GM18868 (cell line): ENCODE measurements at regions not wholly inside any gene's neighbourhood (a gene's known extent, or its start where the extent isn't known, plus 50 kb on each side); places are given as distances from the start of the nearest gene placed in this dataset.
"Not testable (repeated sequence)": the region's sequence is repeated elsewhere in the genome, so short reads cannot be mapped to it uniquely, and the experiment has no call there.

Experiments used
- ATAC-seq: cut with Tn5 transposase; IDR thresholded peaks from one replicate; pipeline ENCODE4 v1.9.1; 2021; ENCODE audit warnings: mild to moderate bottlenecking, moderate library complexity; ENCODE audit not compliant: unreplicated experiment

- ATAC-seq: no peak
These were observed 233.5 kb upstream of the PCSK5 start for GRCh38 chr9:75657015-75657414.

DNA sequence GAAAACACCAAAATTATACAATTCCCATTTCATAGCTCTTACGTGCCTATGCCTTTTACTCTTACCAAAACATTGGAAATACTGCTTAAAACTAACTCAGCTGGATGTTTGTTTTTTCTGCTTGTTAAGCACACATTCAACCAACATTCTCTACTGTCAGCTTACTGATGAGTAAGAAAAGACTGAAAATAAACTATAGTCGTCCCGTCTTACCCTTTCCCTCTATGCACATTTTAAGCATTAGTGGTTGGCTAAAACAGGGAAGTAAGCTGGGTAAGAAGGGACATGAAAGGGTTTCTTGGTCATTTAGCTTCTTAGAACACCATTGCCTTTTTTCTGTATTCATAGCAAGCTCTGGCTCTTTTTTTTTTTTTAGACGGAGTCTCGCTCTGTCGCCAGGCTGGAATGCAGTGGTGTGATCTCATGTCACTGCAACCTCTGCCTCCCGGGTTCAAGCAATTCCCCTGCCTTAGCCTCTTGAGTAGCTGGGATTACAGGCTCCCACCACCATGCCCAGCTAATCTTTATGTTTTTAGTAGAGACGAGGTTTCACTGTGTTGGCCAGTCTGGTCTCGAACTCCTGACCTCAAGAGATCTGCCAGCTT, 232.1 kb upstream of the PCSK5 start:
- no peak for ATAC-seq

DNA sequence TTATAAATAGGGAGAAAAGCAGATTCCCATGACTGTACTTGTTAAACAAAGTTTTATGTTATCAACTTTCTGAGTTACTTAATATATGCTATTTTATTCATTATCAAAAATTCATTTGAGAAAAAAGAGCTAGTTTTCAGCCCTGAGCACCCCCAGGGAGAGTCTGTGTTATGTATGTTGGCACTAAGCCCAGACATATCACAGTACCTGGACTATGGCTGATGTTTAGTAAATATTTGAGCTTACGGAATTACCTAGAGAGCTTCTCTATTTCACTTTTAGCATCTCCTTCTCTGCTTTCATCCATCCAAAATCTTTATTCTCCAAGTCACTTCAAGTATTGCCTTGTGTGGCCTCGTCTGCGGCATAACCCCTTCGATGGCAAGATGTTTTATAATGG, 225.9 kb upstream of the PCSK5 start:
- ATAC-seq: no peak

DNA sequence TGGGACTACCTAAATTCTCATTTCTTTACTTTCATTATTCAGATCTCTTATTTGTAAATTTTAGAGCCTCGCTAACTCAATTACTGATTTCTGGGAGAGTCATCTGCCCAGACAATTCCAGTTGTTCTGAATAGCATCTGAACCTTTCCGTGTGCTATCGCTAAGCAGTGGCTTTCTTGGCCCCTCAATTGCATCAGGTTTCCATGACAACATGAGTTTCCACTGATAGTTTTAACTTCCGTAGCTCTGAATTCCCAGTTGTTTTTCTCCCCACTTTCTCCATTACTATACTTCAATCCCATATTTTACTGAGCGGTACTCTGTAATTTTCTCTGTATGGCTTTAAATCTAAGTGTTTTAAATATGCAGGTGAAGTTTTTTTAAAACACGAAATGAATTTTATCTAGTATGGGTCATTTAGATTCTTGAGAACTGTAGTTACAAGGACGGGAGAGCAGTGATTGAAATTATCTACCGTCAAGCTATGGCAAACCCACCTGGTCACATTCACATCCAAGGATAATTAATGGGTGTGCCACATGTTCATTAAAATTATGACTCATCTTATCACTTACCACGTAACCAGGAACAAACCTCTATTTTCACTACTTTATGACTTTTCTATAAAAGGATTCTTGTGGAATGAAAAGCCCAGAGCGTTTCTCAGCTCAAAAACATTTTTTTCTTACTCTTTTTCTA, 223.5 kb upstream of the PCSK5 start:
- ATAC-seq: no peak

GRCh38 chr9:75669721-75670120, 220.8 kb upstream of the PCSK5 start:
- ATAC-seq: no peak

DNA sequence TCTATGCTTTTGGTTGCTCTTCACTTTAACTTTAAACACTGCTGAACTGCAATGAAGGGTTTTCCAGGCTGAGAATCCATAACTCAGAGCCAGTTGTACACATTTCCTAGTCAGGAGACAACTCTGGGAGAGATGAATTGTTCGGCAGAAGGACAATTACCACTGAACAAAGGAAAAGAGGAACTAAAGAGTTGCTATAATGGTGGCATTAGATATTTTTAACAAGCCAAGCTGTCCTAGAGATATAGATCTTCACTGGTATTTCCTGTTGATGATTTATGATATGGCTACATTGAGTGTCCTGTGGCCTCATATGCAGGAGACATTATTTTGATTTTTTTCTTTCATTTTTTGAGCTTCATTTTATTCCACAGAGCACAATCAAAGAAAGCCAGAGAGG, 219.1 kb upstream of the PCSK5 start:
- no peak for ATAC-seq

GRCh38 chr9:75672478-75672877, 218.0 kb upstream of the PCSK5 start:
- no peak for ATAC-seq

DNA sequence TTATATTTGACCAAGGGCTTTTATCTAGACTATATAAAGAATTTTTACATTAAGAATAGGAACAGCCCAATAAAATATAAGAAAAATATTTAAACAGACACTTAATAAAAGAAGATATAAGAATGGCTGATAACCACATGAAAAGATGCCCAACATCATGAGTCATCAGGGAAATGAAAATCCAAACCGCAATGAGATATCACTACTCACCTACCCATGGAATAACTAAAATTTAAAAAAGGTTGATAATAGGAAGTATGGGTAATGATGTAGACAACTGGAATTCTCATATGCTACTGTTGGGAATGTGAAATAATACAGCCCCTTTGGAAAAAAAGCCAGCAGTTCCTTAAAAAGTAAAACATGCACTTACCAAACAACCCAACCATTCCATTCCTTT, 206.9 kb upstream of the PCSK5 start:
- ATAC-seq: no peak

- ATAC-seq: no peak
These were observed 205.4 kb upstream of the PCSK5 start for GRCh38 chr9:75685062-75685461.

DNA sequence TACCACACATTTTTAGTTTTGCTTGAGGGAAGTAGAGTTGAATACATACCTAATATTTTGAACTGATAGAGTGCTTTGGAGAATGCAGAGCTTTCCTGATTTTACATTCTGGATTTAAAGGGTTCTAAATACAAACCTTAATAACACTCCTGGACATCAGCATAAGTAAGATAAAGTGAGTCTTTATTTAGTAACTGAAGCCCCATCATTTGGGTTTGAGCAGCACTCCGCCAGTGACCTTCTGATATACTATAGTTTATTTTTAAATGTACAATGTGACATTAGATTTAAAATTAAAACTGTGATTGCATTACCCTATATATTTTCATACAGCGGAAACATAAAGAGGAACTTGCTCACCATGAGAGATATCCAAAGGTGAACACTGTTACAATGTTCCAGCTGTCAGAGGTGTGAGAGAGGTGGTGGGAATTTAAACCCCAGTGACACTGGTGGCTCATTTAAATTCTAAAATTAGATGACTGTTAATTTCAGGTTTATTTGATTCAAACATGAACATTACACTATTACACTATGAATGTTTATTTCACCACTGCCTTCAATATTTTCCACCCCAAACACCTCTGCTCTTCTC, 203.0 kb upstream of the PCSK5 start:
- no peak for ATAC-seq

DNA sequence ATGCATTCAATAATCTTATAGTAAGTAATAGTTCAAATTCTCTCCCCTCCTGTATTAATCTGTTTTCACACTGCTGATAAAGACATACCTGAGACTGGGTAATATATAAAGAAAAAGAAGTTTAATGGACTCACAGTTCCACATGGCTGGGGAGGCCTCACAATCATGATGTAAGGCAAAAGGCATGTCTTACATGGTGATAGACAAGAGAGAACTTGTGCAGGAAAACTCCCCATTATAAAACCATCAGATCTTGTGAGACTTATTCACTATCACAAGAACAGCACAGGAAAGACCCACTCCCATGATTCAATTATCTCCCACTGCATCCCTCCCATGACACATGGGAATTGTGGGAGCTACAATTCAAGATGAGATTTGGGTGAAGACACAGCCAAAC, 199.9 kb upstream of the PCSK5 start:
- not testable (repeated sequence) for ATAC-seq

- no peak for ATAC-seq
These were observed 199.1 kb upstream of the PCSK5 start for GRCh38 chr9:75691408-75691807.

DNA sequence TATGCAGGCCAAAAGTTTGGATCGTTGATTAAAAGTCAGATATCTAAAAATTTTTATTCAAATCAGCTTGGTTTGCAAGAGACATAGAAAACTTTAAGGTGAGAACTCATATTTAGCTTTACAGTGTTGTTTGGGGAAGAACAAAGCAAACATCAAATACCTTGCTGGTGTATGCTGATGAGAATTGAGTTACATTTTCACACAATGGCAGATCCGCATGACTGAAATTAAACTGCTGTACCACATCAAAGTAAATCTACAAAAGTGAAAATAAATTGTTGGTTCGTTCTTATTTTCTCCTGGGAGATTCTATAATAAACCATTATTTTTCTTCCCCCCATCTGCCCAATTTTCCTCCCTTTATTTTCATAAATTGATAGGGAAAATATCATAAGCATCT, 198.2 kb upstream of the PCSK5 start:
- no peak for ATAC-seq

GRCh38 chr9:75695921-75696320, 194.6 kb upstream of the PCSK5 start:
- no peak for ATAC-seq

- ATAC-seq: no peak
These were observed 191.5 kb upstream of the PCSK5 start for GRCh38 chr9:75699017-75699416.

DNA sequence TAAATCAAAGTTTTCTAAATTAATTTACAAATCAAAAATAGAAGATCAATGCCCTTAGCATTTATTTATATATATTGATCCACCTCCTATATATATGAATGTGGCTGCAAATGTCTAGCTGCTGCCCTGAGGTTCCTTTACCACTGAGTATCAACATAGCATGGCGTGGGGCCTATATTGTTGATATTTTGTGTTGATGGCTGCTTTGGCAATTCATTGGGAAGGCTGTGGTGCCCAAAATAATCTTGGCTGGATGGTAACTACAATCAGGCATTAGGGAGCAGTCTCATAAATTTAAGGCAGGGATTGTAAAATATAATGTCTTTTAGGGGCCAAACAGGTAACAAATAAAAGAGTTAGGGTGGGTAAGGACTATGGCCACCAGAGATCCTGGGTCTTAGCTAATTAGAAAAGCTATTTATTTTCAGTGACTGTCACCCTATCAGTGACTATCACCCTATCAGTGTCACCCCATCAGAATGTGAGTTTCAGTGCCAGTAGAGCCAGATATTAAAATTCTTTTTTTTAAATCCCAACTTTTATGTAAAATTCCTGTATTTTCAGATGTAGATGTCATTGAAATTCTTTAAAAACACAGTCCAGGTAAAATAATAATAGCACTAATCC, 190.7 kb upstream of the PCSK5 start:
- no peak for ATAC-seq

DNA sequence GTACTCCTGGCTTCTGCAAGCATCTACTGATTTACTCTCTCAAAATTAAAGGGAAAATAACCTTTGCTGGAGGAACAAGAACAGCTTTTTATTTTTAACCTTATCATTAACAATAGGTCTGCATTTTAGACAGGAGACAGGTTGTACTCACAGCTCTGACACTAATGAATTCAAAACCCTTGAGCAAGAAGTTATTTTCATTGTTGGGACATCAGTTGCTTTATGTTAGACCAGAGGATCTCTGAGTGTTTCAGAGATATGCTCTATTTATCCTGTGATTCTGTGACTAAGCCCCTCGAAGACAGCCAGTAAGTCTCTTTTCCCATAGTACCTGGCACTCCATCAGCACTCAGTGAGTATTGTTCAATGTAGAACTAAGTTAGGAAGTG, 190.2 kb upstream of the PCSK5 start:
- no peak for ATAC-seq

DNA sequence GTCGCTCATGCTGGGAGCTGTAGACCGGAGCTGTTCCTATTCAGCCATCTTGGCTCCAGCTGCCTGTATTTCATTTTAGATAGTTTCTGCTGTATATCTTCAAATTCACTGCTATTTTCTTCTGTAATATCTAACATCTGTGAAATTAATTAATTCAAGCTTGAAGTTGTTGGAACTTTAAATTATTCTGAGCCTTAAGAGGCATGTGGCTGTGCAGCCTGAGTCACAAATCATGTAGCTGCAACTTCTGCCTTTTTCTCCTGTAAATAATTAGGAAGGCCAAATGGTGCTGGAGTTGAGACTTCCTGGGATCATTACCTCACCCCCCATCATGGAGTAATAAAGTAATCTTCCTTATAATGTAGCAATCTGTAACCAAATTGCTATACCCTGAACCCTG, 183.3 kb upstream of the PCSK5 start:
- ATAC-seq: no peak

DNA sequence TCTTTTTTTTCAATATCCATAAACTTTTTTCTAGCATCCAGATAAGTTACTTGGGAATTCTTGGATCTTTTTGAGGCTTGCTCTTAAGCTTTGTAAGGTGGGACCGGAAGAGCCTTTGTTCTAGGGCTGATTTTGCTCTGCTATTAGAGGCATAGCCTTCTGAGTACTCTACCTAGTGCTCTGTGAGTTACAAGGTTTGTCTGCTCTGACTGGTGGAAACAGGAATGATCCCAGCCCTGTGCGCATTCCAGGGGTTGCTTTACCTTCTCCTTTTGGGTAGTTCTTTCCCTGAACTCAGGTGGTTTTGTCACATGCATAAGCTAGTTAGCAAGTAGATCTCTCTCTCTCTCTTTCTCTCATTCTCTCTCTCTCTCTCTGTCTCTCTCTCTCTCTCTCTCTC, 180.8 kb upstream of the PCSK5 start:
- ATAC-seq: no peak

GRCh38 chr9:75712700-75713099, 177.8 kb upstream of the PCSK5 start:
- no peak for ATAC-seq

GRCh38 chr9:75713335-75713734, 177.1 kb upstream of the PCSK5 start:
- no peak for ATAC-seq

GRCh38 chr9:75715360-75715759, 175.1 kb upstream of the PCSK5 start:
- no peak for ATAC-seq
